ENCODE measurements at regions not wholly inside any gene's neighbourhood (a gene's known extent, or its start where the extent isn't known, plus 50 kb on each side); places are given as distances from the start of the nearest gene placed in this dataset.

- H3K4me1 ChIP-seq (ENCODE audit: control insufficient read depth, insufficient read depth, low read length): peaks cover 31% of the 10 kb centered on the region
- no peak overlapping the region for H3K9ac ChIP-seq (ENCODE audit: control insufficient read depth, insufficient read depth, low read length)
- H3K4me2 ChIP-seq (ENCODE audit: control insufficient read depth, insufficient read depth): no peak overlapping the region
- FAIRE-seq (no peak), ATAC-seq (peak; percentile 52), DNase-seq (ENCODE audit: low read depth, low spot score) (no peak)
- no peaks in the 10 kb centered on the region for H4K20me1 ChIP-seq (ENCODE audit: control insufficient read depth, insufficient read depth)
- in situ Hi-C loops (cut with MboI): no loop called here
- no peaks in the 10 kb centered on the region for H3K9me3 ChIP-seq (replicated peaks; ENCODE audit: control insufficient read depth, insufficient read depth, low read length)
- no peak overlapping the region for H2AFZ ChIP-seq (ENCODE audit: control insufficient read depth, low read depth, low read length)
- intact Hi-C loops (cut with micrococcal nuclease; ENCODE audit: unreplicated experiment): no loop called here
- no peaks in the 10 kb centered on the region for H3K79me2 ChIP-seq (ENCODE audit: control insufficient read depth, insufficient read depth, low read length)
- BruUV-seq (replicated peaks): no TSS peak
- H3K36me3 ChIP-seq (ENCODE audit: control insufficient read depth in 2 of 2, insufficient read depth in 2 of 2, low read length in 1 of 2): no peaks in the 10 kb centered on the region
- no peaks in the 10 kb centered on the region for H3K27me3 ChIP-seq (replicated peaks in 1 of 2; ENCODE audit: control insufficient read depth in 2 of 2, insufficient read depth in 2 of 2, low read length in 1 of 2)
- WGBS (ENCODE audit: insufficient coverage, insufficient replicate concordance, low lambda C conversion rate, missing lambda C conversion rate): 50% methylated on average over 12 of the region's 12 CpGs
- ChIA-PET SMC1A (ENCODE audit: uncharacterized antibody, unreplicated experiment) (interaction anchor here (2.2 to 5.9 kb wide), 2 partner anchors 14 to 46 kb away, joined by 7 to 58 read pairs; no protein-coding TSS in a partner anchor), RAD21 (ENCODE audit: unreplicated experiment) (interaction anchor here (0.6 kb wide), 1 partner anchor 30 kb away, joined by 3 read pairs; no protein-coding TSS in a partner anchor), POLR2A (no interaction called here), CTCF (interaction anchor here (1.7 kb wide), 1 partner anchor 111 kb away, joined by 5 read pairs; no protein-coding TSS in a partner anchor)
- no peak overlapping the region for H3K27ac ChIP-seq (ENCODE audit: control insufficient read depth, insufficient read depth)
- H3K4me3 ChIP-seq: no peak overlapping the region
- TF ChIP-seq MEF2B (IDR thresholded peaks at IDR 0.05; ENCODE audit: partially characterized antibody, poor library complexity, severe bottlenecking): no peak
- no peak for TF ChIP-seq BMI1 (IDR thresholded peaks at IDR 0.05; ENCODE audit: borderline replicate concordance)
- no peak for TF ChIP-seq PRDM15 (CRISPR knock-in tag; IDR thresholded peaks at IDR 0.05)
- TF ChIP-seq TAF1 (IDR thresholded peaks at IDR 0.05; ENCODE audit: borderline replicate concordance, low read depth, low read length): no peak
- TF ChIP-seq EGR1 (IDR thresholded peaks at IDR 0.05; ENCODE audit: borderline replicate concordance in 1 of 2, low read depth in 2 of 2, low read length in 2 of 2): no peak
- TF ChIP-seq EED (IDR thresholded peaks at IDR 0.05; ENCODE audit: low read depth): no peak
- TF ChIP-seq BCL11A (IDR thresholded peaks at IDR 0.05; ENCODE audit: low read depth, low read length): no peak
- TF ChIP-seq NBN (IDR thresholded peaks at IDR 0.05): no peak
- no peak for TF ChIP-seq MLLT1 (IDR thresholded peaks at IDR 0.05)
- no peak for TF ChIP-seq NR2C1 (IDR thresholded peaks at IDR 0.05)
- TF ChIP-seq NFYB (IDR thresholded peaks at IDR 0.05; ENCODE audit: insufficient read depth, low read depth, low read length): no peak
- no peak for TF ChIP-seq USF1 (IDR thresholded peaks at IDR 0.05; ENCODE audit: borderline replicate concordance, extremely low read length, insufficient read depth, low read depth, low read length)
- TF ChIP-seq PAX8 (IDR thresholded peaks at IDR 0.05): no peak
- TF ChIP-seq HDGF (IDR thresholded peaks at IDR 0.05): no peak
These were observed 76.0 kb upstream of the CD93 start for GRCh38 chr20:23161968-23162696.

Measured in GM12878 (cell line).